MV-4-11 (cell line): ENCODE measurements at regions not wholly inside any gene's neighbourhood (a gene's known extent, or its start where the extent isn't known, plus 50 kb on each side); places are given as distances from the start of the nearest gene placed in this dataset.
"Not testable (repeated sequence)": the region's sequence is repeated elsewhere in the genome, so short reads cannot be mapped to it uniquely, and the experiment has no call there.

ENCODE experiments used
- DNase-seq: peaks from one replicate; lab custom pipeline; 2025; lab: John Stamatoyannopoulos, UW

DNA sequence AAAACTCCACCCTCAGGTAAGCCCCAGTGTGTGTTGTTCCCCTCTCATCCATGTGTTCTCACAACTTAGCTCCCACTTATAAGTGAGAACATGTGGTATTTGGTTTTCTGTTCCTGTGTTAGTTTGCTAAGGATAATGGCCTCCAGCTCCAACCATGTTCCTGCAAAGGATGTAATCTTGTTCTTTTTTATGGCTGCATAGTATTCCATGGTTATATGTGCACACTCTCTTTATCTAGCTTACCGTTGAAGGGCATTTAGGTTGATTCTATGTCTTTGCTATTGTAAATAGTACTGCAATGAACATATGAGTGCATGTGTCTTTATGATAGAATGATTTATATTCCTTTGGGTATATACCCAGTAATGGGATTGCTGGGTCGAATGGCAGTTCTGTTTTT is 124.4 kb upstream of the RANBP3L start:
- DNase-seq = not testable (repeated sequence)

DNA sequence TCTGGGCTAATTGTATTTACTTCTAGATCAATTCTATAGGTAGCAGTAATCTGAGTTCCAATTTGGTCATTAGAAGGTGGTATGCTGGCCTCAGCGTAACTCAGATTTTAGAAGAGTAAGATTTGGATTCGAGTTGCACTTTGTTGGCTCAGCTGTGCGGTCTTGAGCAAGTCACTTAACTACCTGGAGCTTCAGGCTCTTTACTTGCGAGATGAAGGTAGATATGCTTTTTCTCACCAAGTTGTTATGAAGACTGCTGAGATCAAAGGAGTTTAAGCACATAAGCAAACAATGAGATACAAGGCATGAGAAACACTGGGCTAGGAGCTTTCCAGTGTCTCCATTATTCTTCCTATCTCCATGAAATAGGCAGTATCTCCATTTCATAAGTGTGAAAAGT is 133.8 kb upstream of the RANBP3L start:
- no peak for DNase-seq

DNA sequence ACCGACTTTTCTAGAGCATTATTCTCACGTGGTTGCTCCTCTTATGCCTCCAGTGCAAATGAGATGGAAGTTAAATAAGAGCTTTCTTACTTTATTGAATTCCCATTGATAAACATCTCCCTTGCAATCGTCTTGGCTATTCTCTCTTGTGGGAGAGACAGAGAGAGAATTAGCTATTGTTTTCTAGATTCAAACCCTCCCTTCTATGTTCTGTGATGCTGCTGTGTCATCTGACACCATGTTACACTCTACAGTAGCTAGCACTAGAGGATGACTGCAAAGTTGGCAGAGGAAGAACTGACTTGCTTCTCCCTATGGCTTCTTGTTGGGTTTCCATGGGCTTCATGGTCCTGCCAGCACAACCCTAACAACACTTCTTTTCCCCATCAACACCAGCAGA is 134.6 kb upstream of the RANBP3L start:
- DNase-seq = no peak

DNA sequence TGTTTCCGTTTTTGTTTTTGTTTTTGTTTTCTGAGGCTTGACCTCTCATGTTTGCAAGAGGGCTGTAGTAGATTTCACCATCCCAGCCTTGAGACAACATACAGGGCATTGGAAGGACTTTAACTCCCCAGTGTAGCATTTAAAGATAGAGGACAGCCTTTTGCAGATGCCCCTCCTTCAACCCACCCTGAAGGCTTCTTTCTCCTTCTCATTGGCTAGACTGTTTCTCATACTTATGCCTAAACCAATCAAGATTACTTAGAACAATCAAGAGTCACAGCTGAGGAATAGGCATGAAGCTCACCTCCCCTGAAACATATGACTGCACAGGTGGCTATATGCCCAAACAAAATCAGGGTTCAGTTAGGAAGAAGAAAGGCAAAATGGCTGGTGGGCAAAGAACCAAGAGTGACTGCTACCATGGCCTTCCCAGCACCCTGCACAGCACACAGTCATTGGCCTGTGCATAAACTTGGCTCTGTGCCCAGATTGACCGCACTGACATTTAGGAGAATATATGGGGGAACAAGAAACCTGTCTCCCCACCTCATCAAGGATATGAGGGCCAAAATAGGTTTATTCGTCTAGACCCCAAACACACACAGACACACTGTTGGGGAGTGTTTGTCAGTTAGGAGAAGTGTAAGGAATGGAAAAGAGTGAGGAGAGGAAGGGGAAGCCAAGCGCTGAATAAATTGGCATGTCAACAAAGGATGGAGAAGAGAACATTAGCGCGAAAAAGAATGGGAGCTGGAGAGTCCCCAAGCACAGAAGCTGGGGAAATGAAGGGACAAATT is 137.3 kb upstream of the RANBP3L start:
- no peak for DNase-seq

DNA sequence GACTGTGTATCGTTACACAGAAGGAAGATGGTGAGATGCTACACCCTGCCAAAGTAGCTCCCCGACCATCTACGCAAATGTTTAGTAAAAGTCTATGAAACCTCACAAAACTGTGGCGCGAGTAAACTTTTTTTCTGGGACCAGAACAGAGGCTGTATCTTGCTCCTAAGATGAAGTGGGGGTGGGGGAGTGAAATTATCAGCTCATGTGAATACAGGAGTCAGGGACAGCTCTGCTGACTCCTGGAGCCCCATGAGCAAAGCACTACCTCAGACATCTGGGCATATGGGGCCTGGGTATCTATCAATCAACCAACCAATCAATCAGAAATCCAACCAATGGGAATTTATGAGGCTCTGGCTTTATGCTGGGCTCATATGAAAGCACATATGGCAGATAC is 138.6 kb upstream of the RANBP3L start:
- no peak for DNase-seq

DNA sequence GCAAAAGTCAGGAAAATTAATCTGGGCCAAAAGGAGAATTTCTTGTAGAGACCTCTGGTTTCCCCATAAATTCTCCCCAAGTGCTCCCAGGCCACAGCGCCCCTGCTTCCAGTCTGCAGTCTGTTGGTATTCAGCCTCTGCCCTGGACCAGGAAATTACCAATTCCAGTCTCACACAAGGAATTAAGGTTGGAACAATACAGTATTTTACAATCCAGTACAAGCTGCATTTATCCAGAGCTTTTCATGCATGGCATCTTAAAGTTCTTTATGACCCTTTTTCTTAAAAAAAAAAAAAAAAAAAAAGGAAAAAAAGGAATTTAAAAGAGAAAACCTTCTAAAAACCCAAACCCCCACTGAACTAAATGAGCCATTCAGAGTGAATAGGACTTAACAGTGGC is 139.6 kb upstream of the RANBP3L start:
- DNase-seq = no peak

DNA sequence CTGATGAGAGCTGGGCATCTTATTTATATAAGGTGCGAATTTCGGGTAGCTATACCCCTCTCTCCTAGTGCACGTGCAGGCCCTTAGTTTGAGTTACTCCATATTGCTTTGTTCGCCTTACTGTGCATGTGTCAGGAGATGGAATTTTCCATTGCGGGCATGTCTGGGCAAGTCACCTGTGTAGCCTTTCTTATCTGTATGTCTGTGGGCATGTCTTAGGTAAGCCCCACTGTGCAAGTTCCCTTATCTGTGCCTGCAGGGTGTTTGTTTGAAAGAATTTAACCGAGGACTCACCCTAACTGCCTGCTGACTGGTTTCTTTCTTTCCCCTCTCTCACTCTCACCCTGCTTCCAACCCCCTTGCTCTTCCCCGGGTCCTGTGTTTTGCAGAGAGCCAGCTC is 140.7 kb upstream of the RANBP3L start:
- DNase-seq = no peak

DNA sequence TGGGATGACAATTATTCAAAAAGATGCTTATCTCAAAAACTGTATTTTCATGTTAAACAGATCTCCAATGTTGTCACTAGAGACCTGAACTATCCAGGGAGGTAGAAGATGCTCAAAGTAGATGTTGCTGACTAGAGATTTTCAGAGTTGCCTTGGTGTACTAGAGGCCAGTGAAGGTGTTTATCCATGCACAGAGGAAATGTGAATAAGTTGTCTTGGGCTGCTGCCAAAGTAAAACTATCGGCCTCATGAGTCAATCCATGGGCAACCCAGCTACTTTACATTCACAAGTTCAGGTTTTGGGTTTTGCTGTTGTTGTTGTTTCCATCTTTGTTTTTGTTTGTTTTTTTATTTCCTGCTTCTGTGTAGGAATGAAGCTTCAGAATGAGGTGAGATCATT is 141.1 kb upstream of the RANBP3L start:
- DNase-seq = no peak

DNA sequence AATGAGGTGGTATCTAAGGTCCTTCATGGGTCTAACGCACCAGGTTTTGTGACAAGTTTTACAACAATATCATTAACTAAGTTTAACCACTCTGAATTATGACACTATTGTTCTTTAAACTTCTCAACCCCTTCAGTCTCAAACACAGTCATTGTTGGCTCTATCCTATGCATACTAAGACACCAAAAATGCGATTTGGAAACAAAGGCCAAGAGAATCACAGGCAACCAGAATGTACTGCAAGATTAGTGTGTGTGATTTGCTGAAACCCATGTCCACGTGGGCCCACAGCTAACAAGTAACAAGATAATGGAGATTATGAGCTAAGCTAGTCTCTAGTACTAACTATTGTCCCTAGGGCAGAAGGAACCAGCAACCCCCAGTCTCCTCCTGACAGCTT is 142.2 kb upstream of the RANBP3L start:
- no peak for DNase-seq

DNA sequence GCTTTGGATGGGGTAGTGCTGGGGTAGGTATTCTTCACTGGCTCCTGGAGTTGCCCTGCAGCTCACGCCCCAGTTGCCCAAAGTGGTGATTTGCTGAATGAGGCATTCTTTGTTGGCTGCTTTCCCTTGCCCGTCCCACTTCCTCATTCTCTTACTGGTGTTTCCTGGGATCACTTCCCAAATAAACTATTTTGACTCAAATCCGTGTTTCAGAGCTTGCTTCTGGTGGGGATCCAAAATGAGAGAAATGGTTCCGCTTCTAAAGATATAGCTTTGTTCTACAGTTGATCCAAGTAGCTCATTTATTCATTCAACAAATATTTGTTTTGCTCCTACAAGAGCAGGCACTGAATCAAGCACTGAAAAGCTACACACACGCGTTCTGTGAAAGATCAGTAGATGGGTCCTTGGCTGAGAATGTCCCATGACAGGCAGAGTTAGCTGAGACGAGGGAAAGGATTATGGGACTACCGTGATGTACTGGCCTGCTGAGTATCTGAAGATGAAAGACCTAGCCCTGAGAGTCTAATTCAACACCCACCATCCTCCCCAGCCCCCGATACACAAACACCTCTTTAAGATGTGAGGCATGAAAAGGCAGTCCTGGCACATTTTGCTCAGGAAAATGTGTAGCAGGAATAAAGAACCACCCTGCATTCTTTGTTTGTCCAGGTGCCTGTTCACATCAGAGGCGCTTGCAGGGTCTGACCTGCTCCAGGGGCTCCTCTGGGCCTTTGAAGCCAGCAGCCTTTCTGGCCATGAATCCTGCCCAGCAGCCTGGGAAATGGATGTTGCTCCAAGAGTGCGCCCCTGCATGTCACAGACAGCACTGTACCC is 143.1 kb upstream of the RANBP3L start:
- peak; percentile 27 for DNase-seq

DNA sequence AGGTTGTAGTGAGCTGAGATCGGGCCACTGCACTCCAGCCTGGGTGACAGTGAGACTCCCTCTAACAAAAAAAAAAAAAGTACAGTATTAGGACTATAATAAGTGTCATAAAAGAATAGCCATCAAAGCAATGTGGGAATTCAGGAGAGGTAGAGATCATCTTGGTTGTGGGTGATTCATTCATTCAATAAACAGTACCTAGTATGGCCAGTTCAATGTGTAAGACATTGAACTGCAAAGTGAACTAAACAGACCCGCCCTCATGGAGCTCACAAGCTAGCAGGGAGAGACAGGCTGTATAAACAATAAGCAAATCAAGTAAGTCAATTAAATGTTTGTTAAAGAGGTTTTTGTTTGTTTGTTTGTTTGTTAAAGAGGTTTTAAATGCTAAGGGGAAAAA is 146.1 kb upstream of the RANBP3L start:
- DNase-seq = no peak

DNA sequence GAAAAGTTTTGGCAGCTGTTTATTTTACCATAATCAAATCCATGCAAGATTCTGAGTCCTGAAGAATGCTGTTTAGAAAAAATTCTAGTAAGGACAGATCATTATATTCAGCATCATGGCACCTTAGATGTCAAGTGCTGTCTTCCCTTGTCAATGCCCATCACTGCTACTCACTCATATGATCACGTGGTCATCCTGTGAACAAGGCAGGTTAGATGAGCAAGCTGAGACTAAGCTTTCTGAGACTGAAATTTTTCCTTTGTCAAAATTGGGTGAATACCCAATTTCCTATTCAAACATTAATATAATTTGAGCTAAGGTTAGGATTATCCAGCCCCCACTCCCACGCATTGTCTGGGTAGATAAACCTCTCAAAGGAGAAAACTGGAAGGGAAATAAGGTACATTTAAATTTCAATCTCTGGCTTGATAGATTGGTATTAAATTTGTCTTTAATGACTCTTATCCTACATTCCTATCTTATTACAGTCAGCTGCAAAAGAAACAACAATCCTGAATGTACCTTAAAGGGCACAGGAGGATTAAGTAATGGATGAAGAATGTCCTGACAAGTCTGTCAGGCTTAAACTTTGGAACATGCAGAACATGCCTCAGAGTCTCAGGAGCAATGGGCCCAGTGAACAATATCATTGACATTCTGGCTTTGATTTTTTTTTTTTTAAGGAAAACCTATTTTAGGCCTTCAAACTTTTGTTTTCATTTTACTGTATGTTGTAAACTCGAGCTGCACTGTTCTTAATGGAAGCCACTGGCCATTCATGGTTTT is 148.7 kb upstream of the RANBP3L start:
- no peak for DNase-seq

DNA sequence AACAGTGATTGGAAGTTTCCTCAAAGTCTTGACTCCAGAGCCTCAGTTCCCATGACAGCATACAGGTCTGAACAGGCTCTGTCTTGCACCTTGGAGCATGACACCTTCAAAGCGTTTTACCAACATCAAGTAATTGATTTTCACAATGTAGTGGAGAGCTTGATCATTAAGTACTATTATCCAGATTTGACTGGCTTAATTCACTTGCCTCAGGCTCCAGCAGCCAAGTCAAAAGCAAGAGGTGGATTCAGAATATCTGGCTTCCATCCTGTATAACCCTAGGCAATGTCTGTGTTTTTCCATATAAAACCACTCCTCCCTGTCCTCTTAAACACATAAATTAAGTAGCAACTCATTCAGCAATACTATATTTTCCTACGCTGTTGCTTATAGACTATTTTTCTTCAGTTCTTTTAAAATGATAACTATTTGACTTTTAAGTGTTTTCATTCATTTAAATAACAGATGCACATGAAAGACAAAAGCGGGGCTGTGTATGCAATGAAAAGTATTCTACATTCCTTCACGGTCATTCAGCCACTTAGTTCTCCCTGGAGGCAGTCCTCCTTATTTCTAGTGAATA is 150.8 kb upstream of the RANBP3L start:
- DNase-seq = no peak

DNA sequence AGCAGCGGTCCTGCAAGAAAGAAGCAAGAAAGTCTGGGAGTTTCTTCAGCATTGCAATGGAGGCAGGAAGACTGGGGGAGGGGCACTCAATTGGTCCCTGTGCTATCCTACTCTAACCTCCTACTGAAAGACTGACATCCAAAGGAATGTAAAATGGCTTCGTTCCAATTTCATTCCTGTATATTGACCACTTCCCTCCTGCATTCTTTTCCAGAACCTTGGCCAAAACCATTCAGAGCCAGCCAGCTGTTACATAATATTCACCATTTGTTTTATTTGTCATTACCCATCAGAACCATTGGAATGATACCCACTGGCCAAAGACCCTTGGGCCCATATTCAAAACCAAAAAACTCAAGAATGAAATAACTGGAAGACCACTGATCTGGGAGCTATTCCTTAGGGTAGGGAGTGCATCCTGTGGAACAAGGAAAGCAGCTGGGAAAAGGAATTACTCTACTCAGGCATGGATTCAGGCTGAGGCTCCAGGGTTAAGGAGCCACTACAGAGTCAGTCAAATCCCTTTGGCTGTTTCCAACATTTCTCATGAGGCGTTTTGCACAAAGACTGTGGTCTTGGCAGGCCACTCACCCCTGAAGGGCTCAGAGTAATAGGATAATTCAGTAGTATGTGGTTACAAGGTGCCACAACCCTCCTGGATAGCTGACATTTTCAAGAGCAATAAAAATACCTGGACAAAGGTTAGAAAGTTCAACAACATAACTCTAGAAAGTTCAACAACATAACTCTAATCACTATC is 148.7 kb upstream of the SLC1A3 start:
- no peak for DNase-seq

DNA sequence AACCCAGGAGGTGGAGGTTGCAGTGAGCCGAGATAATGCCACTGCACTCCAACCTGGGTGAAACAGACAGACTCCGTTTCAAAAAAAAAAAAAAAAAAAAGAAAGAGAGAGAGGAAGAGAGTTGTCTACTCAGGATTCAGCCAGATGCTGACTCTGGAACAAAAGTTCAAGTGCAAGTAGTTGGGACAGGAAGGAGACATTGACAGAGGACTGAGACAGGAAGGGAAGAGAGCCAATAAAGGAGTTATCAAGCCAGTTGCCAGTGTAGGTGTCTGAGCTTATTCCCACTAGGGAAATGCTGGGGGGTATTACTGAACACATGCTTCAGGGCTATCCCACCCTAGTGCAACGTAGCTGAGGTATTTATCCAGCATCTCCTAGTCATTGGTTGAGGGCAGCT is 147.7 kb upstream of the SLC1A3 start:
- no peak for DNase-seq

DNA sequence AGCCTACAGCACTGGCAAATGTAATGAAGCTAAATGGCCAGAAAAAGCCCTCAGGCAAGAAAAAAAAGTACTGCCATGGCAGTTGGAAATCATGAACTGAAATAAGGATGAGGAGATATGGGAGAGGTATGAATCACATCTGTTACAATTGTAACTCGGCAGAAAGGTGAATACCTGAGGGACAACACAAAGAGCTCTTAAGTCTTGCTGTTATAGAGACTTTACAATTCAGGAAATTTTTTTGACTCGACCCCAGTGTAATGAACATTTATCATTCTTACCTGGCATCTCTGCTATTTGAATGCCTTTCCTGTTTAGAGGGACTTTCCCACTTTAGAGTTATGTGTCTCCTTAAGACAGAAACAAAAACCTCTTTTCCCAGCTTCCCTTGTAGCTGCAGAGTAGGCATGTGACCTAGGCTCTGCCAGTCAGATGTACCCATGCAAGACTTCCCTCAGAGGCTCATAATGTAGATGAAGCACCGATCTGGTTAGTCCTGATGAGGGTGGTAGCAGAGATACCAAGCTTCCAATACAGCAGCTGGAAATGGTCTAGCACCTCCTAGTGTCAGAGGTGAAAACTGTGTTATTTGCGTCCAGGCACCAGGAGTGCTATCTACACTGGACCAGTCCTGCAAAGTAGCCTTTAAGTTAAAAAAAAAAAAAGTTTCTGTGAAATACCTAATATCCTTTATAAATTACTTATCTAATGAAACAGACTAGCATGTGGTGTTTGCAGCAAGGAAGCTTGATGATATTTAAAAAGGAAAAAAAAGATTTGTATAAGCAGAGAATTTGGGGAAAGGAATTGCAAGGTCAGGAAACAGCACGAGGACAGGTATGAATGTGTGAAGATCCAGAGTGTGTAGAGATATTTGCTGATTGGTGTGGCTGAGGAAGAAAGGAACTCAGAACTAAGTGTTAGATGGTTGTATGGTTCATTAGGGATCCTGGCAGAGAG is 146.9 kb upstream of the SLC1A3 start:
- no peak for DNase-seq

DNA sequence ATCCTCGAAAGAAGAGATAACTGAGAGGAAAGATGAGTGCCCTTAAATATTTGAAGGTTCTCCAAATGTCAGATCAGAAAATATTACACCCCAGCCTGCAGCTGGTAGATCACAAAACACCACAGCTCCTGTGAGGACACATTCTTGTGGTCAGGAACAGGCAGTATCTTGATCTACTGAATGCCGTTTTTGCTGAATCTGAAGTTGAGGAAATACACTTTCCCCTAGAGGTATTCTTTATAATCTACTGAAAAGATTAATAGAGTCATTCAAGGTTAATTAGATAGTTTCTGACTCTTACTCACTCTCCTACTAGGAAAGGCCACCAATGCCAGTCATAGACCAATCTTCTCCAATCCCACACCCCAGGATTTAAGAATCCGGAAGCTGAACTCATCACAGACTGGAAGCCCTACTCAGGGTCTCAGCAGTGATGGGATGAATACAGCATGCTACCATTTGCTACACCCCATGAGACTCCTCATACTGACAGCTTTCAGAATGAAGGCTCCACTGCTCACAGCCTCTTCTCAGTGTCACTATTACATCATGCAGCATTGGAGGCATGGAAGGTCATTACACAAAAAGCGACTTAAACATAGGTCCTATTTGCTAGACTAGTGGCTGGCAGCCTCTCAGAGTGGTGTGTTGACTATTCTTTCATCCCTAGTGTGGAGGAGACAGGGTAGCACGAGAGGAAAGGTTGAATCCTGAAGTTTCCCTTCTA is 143.9 kb upstream of the SLC1A3 start:
- DNase-seq = peak; percentile 36

DNA sequence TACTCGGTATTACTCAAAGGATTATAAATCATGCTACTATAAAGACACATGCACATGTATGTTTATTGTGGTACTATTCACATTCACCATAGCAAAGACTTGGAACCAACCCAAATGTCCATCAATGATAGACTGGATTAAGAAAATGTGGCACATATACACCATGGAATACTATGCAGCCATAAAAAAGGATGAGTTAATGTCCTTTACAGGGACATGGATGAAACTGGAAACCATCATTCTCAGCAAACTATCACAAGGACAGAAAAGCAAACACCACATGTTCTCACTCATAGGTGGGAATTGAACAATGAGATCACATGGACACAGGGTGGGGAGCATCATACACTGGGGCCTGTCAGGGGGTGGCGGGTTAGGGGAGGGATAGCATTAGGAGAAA is 130.5 kb upstream of the SLC1A3 start:
- DNase-seq = not testable (repeated sequence)

DNA sequence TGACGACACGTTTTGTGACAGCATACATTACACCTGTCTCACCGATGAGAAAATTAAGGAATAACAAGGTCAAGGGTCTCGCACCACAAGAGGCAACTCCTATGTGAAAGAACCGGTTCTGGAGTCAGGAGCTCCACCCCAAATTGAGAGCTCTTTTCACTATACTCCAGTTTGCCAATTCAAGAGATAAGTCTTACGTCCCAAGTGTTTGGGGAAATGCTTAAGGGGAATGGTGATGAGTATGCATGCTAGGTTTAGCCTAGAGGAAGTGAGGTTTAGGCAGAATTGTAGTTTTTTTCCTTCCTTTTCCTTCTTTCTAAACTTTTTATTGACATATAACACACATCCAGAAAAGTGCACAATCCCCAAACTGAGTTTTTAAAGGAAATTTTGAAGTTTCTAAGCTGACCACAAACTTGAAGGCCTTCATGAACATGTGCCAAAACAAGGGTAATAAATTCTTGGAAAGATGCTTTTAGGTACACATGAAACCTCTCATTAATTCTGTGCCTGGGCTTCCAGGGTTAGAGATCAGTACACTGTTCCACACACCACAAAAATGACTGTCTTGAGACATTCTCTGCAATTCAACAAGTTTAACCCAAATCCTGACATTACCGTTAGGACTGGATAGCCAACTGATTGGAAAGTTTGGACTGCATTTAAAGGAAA is 127.6 kb upstream of the SLC1A3 start:
- no peak for DNase-seq
